SU-DHL-6 (cell line): ENCODE measurements at regions not wholly inside any gene's neighbourhood (a gene's known extent, or its start where the extent isn't known, plus 50 kb on each side); places are given as distances from the start of the nearest gene placed in this dataset.

Source experiments
- H2AFZ ChIP-seq: fragments of 200-600 bp; sonication (generic); 2 replicates; pipeline ENCODE4 v1.6.1; 2014; ENCODE audit warnings: low read depth, mild to moderate bottlenecking, moderate library complexity, mixed read lengths, antibody characterized with exemption, low read length; ENCODE audit not compliant: severe bottlenecking
- H3F3A ChIP-seq: fragments of 200-600 bp; shearing (Covaris generic); 2 replicates; pipeline ENCODE4 v1.6.0; 2016; ENCODE audit warnings: antibody characterized with exemption, mild to moderate bottlenecking; ENCODE audit not compliant: insufficient read depth
- H3K27ac ChIP-seq: fragments of 200-600 bp; sonication (generic); 2 replicates; pipeline ENCODE4 v1.5.1; 2016; ENCODE audit warnings: low read depth, mild to moderate bottlenecking, low read length, moderate library complexity, mixed read lengths
- H3K27me3 ChIP-seq: fragments of 200-600 bp; sonication (generic), shearing (Covaris generic); 2 replicates; pipeline ENCODE4 v1.6.0; 2014; ENCODE audit warnings: mild to moderate bottlenecking, low read length
- H3K36me3 ChIP-seq: fragments of 200-600 bp; sonication (generic); 2 replicates; pipeline ENCODE4 v1.6.1; 2014; ENCODE audit warnings: mild to moderate bottlenecking, low read length, mixed read lengths
- H3K4me2 ChIP-seq: fragments of 300-600, 200-600 bp; shearing (Covaris generic), sonication (generic); 2 replicates; pipeline ENCODE4 v1.6.0; 2014; ENCODE audit warnings: low read length, low read depth, mild to moderate bottlenecking; ENCODE audit not compliant: poor library complexity, severe bottlenecking
- H3K4me3 ChIP-seq: fragments of 200-600 bp; sonication (generic); 2 replicates; pipeline ENCODE4 v1.5.1; 2014; ENCODE audit warnings: antibody characterized with exemption, low read length, mild to moderate bottlenecking, mixed read lengths; ENCODE audit not compliant: insufficient read depth, poor library complexity, severe bottlenecking
- H3K79me2 ChIP-seq: fragments of 200-600 bp; sonication (generic); 2 replicates; pipeline ENCODE4 v1.6.1; 2014; ENCODE audit warnings: mild to moderate bottlenecking, low read length, moderate library complexity; ENCODE audit not compliant: insufficient read depth
- H3K9ac ChIP-seq: fragments of 200-600 bp; sonication (generic); 2 replicates; pipeline ENCODE4 v1.7.0; 2014; ENCODE audit warnings: mild to moderate bottlenecking, low read length
- H3K9me2 ChIP-seq: fragments of 200-600 bp; sonication (generic); replicated peaks from 2 replicates; pipeline ENCODE4 v1.6.1; 2014; ENCODE audit warnings: low read length; ENCODE audit not compliant: insufficient read depth
- H3K9me3 ChIP-seq: fragments of 200-600 bp; sonication (generic); 2 replicates; pipeline ENCODE4 v1.6.1; 2014; ENCODE audit warnings: low read length, mixed read lengths; ENCODE audit not compliant: insufficient read depth
- H4K20me1 ChIP-seq: fragments of 200-600 bp; sonication (generic); 2 replicates; pipeline ENCODE4 v1.6.1; 2014; ENCODE audit warnings: low read depth, mild to moderate bottlenecking, antibody characterized with exemption, low read length, moderate library complexity, mixed read lengths
- EZH2phosphoT487 ChIP-seq: fragments of 200-600 bp; sonication (generic), shearing (Covaris generic); conservative IDR thresholded peaks from 2 replicates; pipeline ENCODE4 v1.6.1; 2018; ENCODE audit warnings: mild to moderate bottlenecking, antibody characterized with exemption, low read length, moderate library complexity, mixed read lengths
- TF ChIP-seq, protein P1 (sequence below): fragments of 200-600 bp; sonication (generic); IDR thresholded peaks from one replicate; pipeline ENCODE4 v1.5.1; 2017; ENCODE audit warnings: antibody characterized with exemption, mild to moderate bottlenecking, low read length, moderate library complexity; ENCODE audit not compliant: insufficient read depth, poor library complexity, severe bottlenecking

DNA sequence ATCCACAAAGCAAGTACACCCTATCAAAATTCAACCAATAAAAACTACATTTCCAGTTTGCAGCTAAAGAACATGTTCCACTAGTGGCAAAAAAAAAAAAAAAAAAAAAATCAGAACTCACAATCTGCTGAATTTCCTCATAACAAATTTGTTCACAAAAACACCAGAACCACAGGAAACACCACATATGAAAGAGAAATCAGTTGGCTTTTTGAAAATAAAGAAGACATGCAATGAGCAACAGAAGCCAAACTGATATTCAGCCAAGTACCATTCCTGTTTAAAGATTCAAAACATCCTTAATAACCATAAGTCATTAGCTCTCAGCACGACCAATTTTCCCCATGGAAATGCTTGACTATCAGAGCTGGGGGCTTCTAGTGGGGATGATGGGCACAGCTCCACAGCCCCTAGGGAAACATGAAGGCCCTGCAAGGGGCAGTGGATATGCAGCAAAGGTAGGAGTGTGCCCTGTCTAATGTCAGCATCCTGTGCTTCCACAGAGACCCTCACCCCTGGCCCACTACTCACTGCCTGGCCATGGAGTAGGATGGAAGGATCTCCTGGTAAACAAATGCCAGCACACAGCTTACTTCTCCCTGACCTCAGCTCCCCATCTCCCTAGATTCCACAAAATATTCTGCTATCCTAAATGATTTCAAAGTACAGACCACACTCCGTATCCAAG is 74.0 kb upstream of the DOCK9 start:
- Histone ChIP-seq H3K27me3 (no peaks in the 10 kb centered on the region), H3K27ac (no peak overlapping the region), H3K79me2 (no peaks in the 10 kb centered on the region), H4K20me1 (no peaks in the 10 kb centered on the region), H3K9me3 (no peaks in the 10 kb centered on the region), H3F3A (no peaks in the 10 kb centered on the region), H3K36me3 (no peaks in the 10 kb centered on the region), H2AFZ (no peak overlapping the region), H3K4me2 (no peak overlapping the region), H3K9ac (no peak overlapping the region), H3K9me2 (no peaks in the 10 kb centered on the region), H3K4me3 (no peak overlapping the region)
- TF ChIP-seq EZH2phosphoT487, result no peak

GRCh38 chr13:99053636-99054233 is 75.9 kb upstream of the DOCK9 start:
- H4K20me1 ChIP-seq, result no peaks in the 10 kb centered on the region
- no peaks in the 10 kb centered on the region for H3K9me2 ChIP-seq
- H3K79me2 ChIP-seq, result no peaks in the 10 kb centered on the region
- H3K9me3 ChIP-seq, result no peaks in the 10 kb centered on the region
- H3K9ac ChIP-seq, result no peak overlapping the region
- no peaks in the 10 kb centered on the region for H3F3A ChIP-seq
- no peak overlapping the region for H2AFZ ChIP-seq
- H3K4me3 ChIP-seq, result no peak overlapping the region
- H3K4me2 ChIP-seq, result no peak overlapping the region
- no peaks in the 10 kb centered on the region for H3K27me3 ChIP-seq
- H3K27ac ChIP-seq, result no peak overlapping the region
- TF ChIP-seq, protein P1, sequence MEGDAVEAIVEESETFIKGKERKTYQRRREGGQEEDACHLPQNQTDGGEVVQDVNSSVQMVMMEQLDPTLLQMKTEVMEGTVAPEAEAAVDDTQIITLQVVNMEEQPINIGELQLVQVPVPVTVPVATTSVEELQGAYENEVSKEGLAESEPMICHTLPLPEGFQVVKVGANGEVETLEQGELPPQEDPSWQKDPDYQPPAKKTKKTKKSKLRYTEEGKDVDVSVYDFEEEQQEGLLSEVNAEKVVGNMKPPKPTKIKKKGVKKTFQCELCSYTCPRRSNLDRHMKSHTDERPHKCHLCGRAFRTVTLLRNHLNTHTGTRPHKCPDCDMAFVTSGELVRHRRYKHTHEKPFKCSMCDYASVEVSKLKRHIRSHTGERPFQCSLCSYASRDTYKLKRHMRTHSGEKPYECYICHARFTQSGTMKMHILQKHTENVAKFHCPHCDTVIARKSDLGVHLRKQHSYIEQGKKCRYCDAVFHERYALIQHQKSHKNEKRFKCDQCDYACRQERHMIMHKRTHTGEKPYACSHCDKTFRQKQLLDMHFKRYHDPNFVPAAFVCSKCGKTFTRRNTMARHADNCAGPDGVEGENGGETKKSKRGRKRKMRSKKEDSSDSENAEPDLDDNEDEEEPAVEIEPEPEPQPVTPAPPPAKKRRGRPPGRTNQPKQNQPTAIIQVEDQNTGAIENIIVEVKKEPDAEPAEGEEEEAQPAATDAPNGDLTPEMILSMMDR, result no peak
- no peak for TF ChIP-seq EZH2phosphoT487
- no peaks in the 10 kb centered on the region for H3K36me3 ChIP-seq

DNA sequence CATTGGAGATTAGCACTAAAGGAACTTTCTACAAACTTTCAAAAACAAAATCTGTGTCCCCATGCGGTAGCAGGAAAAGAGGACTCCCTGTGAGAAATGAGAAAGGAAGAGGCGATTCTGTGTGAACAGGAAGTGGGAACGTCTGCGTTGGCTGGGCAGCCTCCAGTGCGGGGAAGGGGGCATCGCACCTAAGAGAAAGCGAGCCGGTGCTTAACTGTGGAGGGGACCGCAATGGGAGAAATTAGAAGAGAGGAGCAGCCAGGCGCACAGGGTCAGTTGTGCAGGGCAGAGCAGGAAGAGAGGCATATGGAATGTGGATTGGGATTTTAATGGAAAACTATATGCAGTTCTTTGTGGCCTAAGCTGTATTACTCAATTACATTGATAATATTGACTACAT is 77.4 kb upstream of the DOCK9 start:
- H4K20me1 ChIP-seq, result no peaks in the 10 kb centered on the region
- no peaks in the 10 kb centered on the region for H3K27me3 ChIP-seq
- TF ChIP-seq EZH2phosphoT487, result no peak
- TF ChIP-seq, protein P1, result no peak
- no peaks in the 10 kb centered on the region for H3K36me3 ChIP-seq
- no peaks in the 10 kb centered on the region for H3F3A ChIP-seq
- no peaks in the 10 kb centered on the region for H3K9me3 ChIP-seq
- no peaks in the 10 kb centered on the region for H3K9me2 ChIP-seq
- H3K4me3 ChIP-seq, result no peak overlapping the region
- H3K27ac ChIP-seq, result no peak overlapping the region
- H2AFZ ChIP-seq, result no peak overlapping the region
- no peak overlapping the region for H3K4me2 ChIP-seq
- no peak overlapping the region for H3K9ac ChIP-seq
- H3K79me2 ChIP-seq, result no peaks in the 10 kb centered on the region

DNA sequence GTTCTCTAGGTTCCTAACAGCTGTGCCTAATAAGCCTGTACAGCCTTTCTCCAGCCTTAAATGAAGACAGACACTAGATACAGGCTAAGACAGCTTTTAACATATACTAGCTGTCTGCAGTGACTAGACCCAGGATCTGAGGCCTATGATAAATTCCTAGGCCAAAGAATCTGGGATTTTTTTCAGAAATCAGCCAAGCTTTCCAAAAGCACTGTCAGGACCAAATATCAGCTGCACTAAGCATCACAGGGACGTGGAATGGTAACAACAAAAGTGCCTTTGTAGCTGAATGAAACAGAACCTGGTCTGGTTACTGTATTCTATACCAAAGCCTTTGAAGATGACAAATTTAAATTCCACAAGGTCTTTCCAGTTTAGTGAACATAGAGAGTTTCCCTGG is 77.9 kb upstream of the DOCK9 start:
- H3K27me3 ChIP-seq, result no peaks in the 10 kb centered on the region
- no peaks in the 10 kb centered on the region for H3K79me2 ChIP-seq
- no peaks in the 10 kb centered on the region for H3K9me2 ChIP-seq
- no peak for TF ChIP-seq EZH2phosphoT487
- TF ChIP-seq, protein P1, result no peak
- H3K36me3 ChIP-seq, result no peaks in the 10 kb centered on the region
- no peaks in the 10 kb centered on the region for H3F3A ChIP-seq
- no peak overlapping the region for H3K9ac ChIP-seq
- H3K4me2 ChIP-seq, result no peak overlapping the region
- H3K4me3 ChIP-seq, result no peak overlapping the region
- no peaks in the 10 kb centered on the region for H3K9me3 ChIP-seq
- H4K20me1 ChIP-seq, result no peaks in the 10 kb centered on the region
- no peak overlapping the region for H3K27ac ChIP-seq
- no peak overlapping the region for H2AFZ ChIP-seq
